Suprapubic skin (tissue), 4 donors: ENCODE measurements at regions not wholly inside any gene's neighbourhood (a gene's known extent, or its start where the extent isn't known, plus 50 kb on each side); places are given as distances from the start of the nearest gene placed in this dataset.

Experiments
- CTCF ChIP-seq, 2 donors: fragments of 200-600 bp in 1 of 2; fragments of 450-650 bp in 1 of 2; sonication (generic) in 1 of 2; IDR thresholded peaks; one replicate each; pipeline ENCODE4 v1.5.1; 2016 to 2019; ENCODE audit warnings: antibody characterized with exemption in 2 of 2, mild to moderate bottlenecking in 1 of 2, moderate library complexity in 1 of 2
- EP300 ChIP-seq: sonication (generic); formaldehyde crosslinking; IDR thresholded peaks from one replicate; pipeline ENCODE4 v1.6.1; 2017; ENCODE audit warnings: antibody characterized with exemption
- POLR2AphosphoS5 ChIP-seq, 3 donors: sonication (generic); formaldehyde crosslinking; IDR thresholded peaks; one replicate each; pipeline ENCODE4 v1.6.1; 2017; ENCODE audit warnings: antibody characterized with exemption in 3 of 3

- no peak for TF ChIP-seq POLR2AphosphoS5 (IDR thresholded peaks at IDR 0.05)
- no peak for TF ChIP-seq CTCF (IDR thresholded peaks at IDR 0.05)
- no peak for TF ChIP-seq EP300
Measured at GRCh38 chr2:15875969-15876705, 64.2 kb upstream of the MYCN start.
